HG03558 (cell line): ENCODE measurements at regions not wholly inside any gene's neighbourhood (a gene's known extent, or its start where the extent isn't known, plus 50 kb on each side); places are given as distances from the start of the nearest gene placed in this dataset.

ENCODE experiments used
- ATAC-seq: cut with Tn5 transposase; IDR thresholded peaks from one replicate; pipeline ENCODE4 v1.9.1; 2021; ENCODE audit warnings: moderate number of reproducible peaks; ENCODE audit not compliant: unreplicated experiment; ENCODE audit errors: extremely low read depth

DNA sequence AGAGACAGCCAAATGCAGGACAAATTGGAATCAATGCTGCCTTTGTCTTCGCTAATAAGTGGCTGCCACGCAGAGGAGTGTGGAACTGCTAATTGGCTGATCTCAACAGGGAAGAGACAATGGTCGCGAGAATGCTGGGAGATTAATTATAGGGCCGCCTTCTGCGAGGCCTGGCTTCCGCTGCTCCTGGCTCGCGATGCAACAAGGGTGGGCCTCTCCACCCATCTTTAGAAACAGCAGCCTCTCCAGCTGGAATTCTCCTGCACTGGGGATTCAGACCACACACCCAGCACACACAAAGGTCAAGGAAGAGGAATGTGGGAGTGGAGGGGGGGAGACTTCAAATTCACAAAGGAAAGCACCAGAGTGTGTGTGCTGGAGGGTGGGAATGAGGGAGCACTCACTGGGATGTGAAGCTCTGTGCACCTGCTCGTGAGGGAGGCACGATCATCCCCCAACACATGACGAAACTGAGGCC is 200.7 kb upstream of the GRIK3 start:
- no peak for ATAC-seq

DNA sequence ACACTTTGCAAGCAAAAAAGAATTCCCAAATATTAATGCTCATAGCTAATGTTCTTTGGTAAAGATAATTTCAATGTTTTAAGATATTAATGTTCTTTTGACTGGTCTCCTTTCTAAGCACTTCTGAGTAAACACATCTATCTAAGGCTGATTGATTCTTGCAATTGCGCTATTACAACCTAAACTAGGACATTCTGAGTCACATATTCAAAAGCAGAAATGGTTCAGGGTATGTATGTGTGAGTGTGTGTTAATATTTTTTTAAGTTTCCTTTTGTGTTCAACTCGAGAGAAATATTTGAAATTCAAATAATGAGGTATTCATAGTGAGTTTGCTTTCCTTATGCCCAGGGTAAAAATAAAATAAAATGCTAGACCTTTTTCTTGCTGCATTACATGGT is 203.6 kb upstream of the GRIK3 start:
- no peak for ATAC-seq

DNA sequence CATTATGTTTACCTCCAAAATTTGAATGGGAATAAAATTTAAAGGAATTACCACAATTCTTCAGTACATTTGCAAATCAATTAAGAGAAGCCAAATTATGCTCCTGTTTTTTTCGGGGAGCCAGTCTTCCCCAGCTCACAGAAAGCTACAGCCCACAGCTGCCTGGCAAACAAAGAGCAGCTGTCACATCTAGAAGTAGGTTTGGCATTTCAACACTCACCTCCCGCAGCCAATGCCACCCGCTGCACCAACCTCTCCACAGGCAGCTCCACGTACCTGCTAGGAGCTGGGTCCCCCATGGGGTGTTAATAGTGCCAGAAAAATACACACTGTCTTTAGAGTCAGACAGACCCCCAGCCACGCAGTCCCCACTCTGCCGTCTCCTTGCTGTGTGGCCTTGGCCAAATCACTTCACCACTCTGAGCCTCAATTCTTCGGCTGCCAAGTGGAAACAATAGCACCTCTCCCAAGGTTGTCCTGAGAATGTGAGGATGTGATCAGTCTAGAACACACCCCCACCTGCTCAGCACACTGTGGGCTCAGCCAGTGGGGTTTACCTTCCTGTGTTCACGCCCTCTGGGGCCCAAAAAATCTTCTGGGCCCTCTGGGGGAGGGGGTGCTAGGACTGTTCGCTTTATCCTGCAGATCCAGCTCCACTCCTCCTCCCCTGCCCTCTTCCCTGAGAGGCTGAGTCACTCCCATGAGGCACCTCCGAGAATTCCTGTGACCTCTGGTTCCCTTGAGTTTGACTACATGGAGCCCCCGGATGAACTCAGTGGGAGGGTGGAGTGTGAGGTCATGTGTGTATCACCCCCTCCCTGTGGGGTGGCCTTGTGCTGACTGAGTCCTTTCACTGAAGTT is 204.3 kb upstream of the GRIK3 start:
- no peak for ATAC-seq

DNA sequence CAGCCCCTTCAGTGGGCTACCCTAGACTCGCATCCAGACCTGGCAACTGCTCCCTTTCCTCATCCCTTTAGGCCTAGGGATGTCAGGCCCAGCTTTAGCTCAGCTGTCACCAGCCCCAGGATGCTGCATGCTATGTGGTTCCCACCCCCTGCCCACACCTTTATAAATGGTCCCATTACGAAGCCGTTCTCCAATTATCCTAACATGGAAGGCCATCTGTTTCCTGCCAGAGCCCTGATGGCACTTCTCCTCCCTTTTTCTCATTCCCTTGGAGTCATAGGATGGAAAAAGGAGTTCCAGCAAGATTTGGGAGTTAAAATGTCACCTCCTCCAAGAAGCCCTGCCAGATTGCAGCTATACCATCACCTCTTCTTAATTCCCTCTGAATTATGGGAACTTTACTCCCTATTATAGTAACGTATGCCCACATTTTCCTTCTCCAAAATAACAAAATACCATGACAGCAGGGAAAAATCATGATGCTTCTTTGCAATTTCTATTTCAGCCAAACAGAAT is 205.0 kb upstream of the GRIK3 start:
- no peak for ATAC-seq

DNA sequence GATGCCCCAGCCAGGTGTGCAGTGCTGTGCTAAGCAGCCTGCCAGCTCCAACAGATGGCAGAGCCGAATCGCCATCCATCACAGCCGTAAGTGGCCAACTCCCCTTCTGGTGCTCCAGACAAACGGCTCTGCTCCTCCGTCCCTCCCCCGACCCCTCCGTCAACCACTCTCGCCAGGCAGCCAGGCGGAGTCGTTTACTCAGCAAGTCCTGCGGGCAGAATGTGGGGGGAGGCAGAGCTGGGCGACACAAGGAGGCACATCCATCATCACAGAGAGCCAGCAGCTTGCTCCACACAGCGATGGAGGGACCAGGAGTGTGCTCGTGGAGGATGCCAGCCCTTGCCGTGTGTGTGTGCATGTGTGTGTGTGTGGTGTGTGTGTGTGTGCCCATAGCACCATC is 206.6 kb upstream of the GRIK3 start:
- ATAC-seq = no peak

DNA sequence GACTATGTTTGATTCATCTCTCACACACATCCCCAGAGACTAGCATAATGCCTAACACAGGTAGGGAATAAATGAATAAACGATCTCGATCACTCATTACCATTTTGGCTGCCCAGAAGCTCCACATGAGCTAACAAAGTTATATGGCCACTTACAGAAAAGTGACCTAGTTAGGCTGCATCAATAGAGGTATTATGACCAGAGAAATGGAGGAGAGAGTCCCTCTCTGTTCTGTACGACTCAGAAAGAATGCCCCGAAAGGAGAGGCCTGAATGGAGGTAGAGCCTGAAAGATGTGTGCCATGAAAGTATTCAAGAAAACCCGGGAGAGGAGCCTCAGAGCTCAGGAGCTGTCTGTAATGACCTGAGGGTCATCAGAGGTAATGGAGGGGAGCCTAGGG is 208.2 kb upstream of the GRIK3 start:
- ATAC-seq = no peak

DNA sequence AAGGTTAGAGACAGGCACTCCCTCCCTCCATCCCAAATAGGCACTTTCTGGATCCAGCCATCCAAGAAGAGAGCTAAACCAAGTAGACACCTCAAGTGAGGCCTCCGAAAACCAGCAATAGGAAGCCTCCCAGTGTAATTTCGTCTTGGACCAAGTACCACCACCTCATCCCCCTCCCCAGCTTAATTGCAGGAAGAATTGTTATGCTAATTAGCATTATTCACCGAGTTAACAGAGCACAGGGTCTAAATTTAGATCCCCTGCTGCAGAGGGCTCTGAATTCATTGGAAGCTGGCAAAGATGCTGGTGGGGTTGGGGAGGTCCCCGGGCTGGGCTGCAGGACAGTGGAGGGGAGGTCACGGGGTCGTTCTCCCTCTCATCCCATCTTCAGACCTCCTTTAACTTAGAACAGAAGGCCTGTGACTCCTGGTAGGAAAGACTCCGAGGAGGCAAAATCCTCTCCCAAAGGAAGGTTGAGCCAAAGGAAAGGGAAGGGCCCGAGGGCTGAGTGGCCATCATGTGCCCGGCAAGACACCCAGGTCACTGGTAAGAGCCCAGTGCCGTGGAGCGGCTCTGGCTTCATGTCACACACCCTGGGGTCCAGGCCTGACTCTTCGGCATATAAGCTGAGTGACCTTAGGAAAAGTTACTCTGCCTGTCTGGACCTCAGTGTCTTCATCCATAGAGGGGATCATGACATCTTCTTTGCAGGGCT is 209.2 kb upstream of the GRIK3 start:
- ATAC-seq = no peak

DNA sequence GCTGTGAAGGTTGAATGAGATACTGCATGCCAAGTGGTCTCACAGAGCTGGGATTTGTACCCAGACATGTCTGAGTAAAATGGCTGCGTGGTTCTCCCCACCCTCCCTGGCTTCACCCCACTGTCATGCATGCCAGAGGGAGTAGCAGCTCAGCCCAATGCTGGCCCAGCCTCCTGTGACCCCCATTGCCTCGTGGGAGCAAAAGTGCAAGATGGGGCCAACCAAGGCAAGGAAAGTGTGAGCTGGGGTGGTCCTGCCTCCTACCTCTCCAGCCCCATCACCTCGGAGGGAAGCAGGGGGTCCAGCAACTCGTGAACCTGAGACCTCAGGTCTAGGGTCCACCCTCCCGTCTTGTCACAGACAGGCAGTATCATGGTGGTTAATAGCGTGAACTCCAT is 209.8 kb upstream of the GRIK3 start:
- no peak for ATAC-seq

DNA sequence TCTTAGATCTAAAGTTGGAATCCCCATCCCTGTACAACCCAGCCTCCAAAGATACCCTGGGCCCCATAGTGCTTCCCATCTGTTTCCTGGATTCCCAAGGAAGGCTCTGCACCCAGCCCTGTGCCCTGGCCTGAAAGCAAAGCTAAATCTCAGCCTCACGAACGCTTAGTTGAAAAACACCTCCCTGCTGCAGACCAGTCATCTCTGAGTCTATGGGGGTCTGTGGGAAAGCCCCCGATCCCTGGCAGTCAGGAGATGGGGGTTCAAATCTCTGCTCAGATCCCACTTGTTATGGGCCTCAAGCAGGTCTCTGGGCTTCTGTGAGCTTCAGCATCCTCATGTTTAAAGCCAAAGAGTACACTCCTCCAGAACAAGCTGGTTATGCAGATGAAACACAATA is 210.5 kb upstream of the GRIK3 start:
- ATAC-seq = no peak

DNA sequence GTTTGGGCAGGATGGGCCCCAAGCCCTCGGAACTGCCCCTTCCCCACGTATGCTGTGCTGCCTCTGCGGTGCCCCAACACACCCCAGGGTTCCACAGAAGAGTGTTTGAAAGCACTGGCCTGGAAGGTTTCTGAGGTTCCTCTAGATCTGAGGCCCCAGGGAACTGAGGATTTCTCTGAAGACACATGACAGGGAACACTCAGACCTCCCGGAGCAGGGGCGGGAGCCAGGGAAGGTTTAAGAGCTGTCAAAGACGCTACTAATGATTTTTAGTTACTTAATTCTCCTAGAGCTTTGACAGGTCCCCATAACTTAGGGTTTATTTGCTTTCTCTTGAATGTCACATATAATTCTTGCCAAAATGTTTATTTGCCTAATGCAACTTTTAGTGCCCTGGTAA is 212.3 kb upstream of the GRIK3 start:
- no peak for ATAC-seq

DNA sequence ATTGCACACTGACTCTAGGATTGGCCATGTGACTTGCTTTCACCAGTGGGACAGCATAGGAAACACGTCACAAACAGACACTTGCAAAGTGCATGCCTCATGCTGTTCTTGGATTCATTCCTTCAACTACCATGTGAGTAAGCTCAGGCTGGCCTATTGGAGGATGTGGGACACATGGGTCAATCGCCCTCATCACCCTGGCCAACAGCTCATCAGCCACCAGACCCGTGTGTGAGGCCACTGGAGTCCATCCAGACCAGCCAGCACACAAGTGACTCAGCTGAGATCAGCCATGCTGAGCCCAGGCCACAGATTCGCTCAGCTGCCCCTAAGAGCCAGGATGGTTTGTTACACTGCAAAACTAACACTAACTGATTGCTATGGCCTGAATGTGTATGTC is 216.1 kb upstream of the GRIK3 start:
- ATAC-seq = no peak

DNA sequence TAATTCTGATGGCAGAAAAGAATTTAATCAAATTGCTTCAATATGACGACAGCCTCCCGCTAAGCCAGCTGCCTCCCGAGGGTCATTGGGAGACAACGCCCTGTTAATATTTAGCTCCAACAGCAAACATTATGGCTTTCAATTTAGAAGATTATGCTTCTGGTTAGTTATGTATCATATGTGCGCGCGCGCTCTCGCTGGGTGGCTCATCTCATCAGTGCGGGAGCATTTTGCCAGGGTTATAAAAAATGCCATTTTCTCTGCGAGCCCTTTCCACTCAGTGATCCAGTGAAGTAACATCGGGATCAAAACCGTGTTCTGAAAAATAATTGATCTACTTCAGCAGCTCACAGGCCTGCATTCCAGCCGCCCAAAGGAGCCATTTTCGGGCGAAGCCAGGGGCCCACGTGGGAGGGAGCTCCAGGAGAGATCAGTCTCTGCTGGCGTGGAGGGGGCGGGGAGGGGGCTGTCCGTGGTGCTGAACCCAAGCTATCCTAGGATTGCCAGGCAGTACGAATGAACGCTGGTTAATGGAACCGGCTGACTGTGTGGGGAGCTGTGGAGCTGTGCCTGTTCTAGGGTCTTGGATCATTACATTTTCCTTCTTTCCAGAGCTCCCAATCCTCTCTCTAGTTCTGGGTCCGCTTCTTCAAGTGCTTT is 219.1 kb upstream of the ZC3H12A start:
- ATAC-seq = no peak

DNA sequence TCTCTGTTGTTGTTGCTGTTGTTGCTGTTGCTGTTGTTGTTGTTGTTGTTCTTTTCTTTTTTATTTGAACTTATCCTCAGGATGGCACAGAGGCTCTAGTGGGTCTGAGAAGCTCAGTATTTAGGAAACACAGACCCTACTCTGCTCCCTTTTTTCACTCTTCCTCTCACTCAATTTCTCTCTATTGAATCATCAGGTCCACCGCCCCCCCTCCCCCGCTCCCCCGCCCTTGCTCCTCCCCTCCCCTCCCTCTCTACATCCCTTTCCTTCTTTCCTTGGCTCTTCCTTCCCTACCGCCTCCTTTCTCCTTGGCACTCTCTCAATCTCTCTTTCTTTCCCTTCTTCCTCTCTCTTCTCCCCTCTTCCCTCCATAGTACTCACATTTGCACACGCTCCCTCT is 218.5 kb upstream of the ZC3H12A start:
- no peak for ATAC-seq

DNA sequence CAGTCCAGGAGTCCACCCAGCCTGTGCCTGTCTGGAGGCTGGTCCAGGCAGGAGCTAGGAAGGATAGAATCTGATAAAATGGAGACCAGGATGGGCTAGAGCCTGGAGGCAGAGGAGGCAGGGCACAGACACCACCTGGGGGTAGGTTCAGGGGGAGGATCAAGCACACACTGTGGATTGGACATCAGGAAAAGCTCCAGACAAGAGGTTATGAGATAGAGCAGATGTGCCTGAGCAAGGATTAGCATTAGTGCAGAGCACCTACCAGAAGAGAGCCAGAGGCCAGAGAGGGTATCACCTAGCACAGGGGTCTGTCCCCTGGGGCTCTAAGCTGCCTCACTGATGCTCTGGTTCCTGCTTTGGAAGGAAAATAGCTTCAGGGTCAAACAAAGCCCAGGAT is 216.7 kb upstream of the ZC3H12A start:
- ATAC-seq = no peak

DNA sequence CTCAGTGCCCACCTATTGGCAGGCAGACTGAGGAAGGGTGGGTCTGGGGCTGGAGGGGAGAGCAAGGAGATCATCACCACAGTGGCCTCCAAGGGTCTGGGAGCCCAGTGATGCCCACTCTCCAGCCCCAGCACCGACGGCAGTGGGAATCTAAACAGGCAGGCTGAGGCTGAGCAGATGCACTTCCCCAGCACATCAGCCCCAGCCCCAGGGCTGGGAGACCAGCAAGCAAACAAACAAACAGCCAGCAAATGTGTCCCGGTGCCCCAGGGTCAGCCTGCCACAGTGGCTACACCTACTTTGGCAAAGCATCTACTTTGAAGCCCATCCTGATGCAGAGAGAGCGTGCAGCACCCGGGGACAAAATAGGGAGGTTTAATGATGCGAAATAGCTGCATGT is 216.3 kb upstream of the ZC3H12A start:
- no peak for ATAC-seq

DNA sequence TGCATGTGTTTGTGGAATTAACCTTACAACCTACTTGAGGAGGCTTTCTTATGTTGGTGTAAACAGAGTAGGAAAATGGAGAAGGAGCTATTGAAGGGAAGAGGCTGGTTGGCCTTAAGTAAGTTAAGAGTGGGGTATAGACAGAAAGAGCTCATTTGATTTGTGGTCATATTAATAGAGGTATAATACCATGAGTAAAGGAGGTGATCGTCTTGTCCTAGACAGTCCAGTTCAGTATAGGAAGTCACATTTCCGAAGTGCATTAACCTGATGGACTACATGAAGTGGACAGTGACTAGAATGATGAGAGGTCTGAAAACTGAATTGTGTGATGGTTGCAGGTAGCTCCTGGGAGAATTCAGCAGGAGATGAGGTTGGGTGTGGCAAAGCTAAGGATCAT is 215.4 kb upstream of the ZC3H12A start:
- no peak for ATAC-seq

DNA sequence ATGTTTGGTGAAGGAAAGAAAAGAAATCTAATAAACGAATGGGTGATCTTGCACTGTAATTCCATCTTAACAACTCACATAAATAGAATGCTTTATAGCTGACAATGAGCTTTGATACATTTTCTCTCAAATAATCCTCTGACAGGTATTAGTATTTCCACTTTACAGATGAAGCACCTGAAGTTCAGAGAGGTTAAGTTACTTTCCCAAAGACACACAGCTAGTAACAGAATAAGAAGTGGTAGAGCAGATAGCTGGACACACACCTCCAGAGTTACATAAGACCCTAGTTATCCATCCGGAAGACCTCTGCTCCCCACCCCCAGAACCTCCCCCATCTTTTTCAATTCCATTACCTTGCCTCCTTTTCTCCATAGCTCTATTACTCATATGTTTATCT is 213.3 kb upstream of the ZC3H12A start:
- ATAC-seq = no peak

DNA sequence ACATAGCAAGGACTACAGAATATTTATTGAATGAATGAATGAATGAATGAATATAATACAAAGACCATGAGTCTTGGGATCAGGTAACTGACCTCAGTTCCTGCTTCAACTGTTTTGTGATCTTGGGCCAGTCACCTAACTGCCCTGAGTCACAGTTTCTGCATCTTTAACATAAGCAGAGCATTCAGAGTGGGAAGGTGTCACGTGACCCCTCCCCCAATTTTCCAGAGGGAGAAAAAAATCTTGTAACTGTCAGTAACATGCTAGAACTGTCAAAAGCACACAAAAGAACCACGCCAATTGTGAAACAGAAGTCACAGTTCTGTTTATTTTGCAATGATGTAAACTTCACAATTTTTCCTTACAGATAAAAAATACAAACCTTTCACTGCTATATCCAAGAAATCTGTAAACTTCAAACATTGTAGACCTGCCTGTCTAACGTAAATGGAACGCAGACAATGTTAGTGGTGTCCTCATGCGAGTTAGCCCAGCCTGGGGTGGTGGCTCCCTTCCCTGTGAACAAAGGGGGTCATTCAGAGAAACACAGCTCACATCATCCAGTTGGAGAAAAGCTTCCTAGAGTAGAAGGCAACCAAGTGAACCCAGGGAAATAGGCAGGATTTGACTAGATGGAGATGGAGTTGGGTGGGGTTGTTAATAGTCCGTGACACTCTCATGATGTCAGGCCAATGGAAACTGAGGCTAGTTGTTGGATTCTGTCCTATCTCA is 211.8 kb upstream of the ZC3H12A start:
- no peak for ATAC-seq

DNA sequence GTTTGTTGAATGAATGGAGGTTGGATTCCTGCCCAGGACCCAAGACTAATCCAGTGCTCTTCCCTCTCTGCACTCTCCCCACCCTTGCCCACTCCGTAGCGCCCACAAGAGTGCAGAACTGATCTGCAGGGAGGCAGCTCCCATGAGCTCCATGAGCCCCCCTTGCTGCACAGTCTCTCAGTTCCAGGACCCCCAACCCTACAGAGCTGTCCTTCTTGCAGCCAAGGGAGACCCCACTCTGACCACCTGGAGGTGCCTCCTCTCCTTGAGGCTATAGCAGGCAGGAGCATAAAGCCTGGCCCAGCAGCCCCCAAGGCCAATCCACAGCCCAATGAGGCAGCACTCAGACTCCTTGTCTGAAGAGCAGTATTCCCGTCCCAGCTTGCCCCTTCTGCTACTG is 209.2 kb upstream of the ZC3H12A start:
- ATAC-seq = no peak
